ENCODE measurements at regions not wholly inside any gene's neighbourhood (a gene's known extent, or its start where the extent isn't known, plus 50 kb on each side); places are given as distances from the start of the nearest gene placed in this dataset.
A peak's percentile ranks its signal among the peaks of the same experiment; 100 is the strongest.
"Not testable (repeated sequence)": the region's sequence is repeated elsewhere in the genome, so short reads cannot be mapped to it uniquely, and the experiment has no call there.

- H3K4me3 Mint-ChIP-seq; H3K27ac Mint-ChIP-seq; intact Hi-C loops (cut with micrococcal nuclease); H3K27me3 Mint-ChIP-seq; H3K4me1 Mint-ChIP-seq (ENCODE audit: low read depth); CTCF ChIA-PET; ATAC-seq; H3K9me3 Mint-ChIP-seq; DNase-seq; H3K36me3 Mint-ChIP-seq (ENCODE audit: low read depth); POLR2A ChIA-PET: not testable (repeated sequence)
These were observed 128.8 kb upstream of the PLGLB2 start for GRCh38 chr2:87619121-87619520.

GRCh38 chr2:87621139-87621538 is 126.7 kb upstream of the PLGLB2 start:
- H3K27ac Mint-ChIP-seq; H3K4me3 Mint-ChIP-seq; intact Hi-C loops (cut with micrococcal nuclease); H3K36me3 Mint-ChIP-seq (ENCODE audit: low read depth); POLR2A ChIA-PET; H3K27me3 Mint-ChIP-seq; CTCF ChIA-PET; ATAC-seq; H3K4me1 Mint-ChIP-seq (ENCODE audit: low read depth); H3K9me3 Mint-ChIP-seq; DNase-seq: not testable (repeated sequence)

- H3K4me3 Mint-ChIP-seq; POLR2A ChIA-PET; H3K27me3 Mint-ChIP-seq; intact Hi-C loops (cut with micrococcal nuclease); DNase-seq; H3K4me1 Mint-ChIP-seq (ENCODE audit: low read depth); CTCF ChIA-PET; ATAC-seq; H3K36me3 Mint-ChIP-seq (ENCODE audit: low read depth); H3K9me3 Mint-ChIP-seq; H3K27ac Mint-ChIP-seq: not testable (repeated sequence)
These were observed 125.2 kb upstream of the PLGLB2 start for GRCh38 chr2:87622720-87623119.

GRCh38 chr2:87629491-87630458 is 118.1 kb upstream of the PLGLB2 start:
- peak; percentile 41 for ATAC-seq
- intact Hi-C loops (cut with micrococcal nuclease); H3K36me3 Mint-ChIP-seq (ENCODE audit: low read depth); H3K27ac Mint-ChIP-seq; CTCF ChIA-PET; H3K9me3 Mint-ChIP-seq; POLR2A ChIA-PET; H3K27me3 Mint-ChIP-seq; H3K4me3 Mint-ChIP-seq: not testable (repeated sequence)
- peaks cover 19% of the 10 kb centered on the region for H3K4me1 Mint-ChIP-seq (ENCODE audit: low read depth)
- DNase-seq: peak; percentile 61

- peak; percentile 22 for ATAC-seq
- CTCF ChIA-PET; DNase-seq; H3K4me3 Mint-ChIP-seq; H3K9me3 Mint-ChIP-seq; intact Hi-C loops (cut with micrococcal nuclease); POLR2A ChIA-PET; H3K27me3 Mint-ChIP-seq; H3K36me3 Mint-ChIP-seq (ENCODE audit: low read depth): not testable (repeated sequence)
- Mint-ChIP-seq H3K4me1 (ENCODE audit: low read depth) (peaks cover 23% of the 10 kb centered on the region), H3K27ac (peak overlapping the region; percentile 69)
These were observed 117.0 kb upstream of the PLGLB2 start for GRCh38 chr2:87630892-87631291.

- H3K4me3 Mint-ChIP-seq; H3K27me3 Mint-ChIP-seq; POLR2A ChIA-PET; CTCF ChIA-PET; H3K9me3 Mint-ChIP-seq; intact Hi-C loops (cut with micrococcal nuclease); H3K36me3 Mint-ChIP-seq (ENCODE audit: low read depth): not testable (repeated sequence)
- peak; percentile 29 for ATAC-seq
- peak; percentile 53 for DNase-seq
- Mint-ChIP-seq H3K4me1 (ENCODE audit: low read depth) (peaks cover 23% of the 10 kb centered on the region), H3K27ac (peak overlapping the region; percentile 91)
These were observed 116.5 kb upstream of the PLGLB2 start for GRCh38 chr2:87631402-87631801.

GRCh38 chr2:87633287-87633963 is 114.5 kb upstream of the PLGLB2 start:
- CTCF ChIA-PET; H3K27me3 Mint-ChIP-seq; H3K36me3 Mint-ChIP-seq (ENCODE audit: low read depth); H3K9me3 Mint-ChIP-seq; H3K4me3 Mint-ChIP-seq; intact Hi-C loops (cut with micrococcal nuclease); POLR2A ChIA-PET: not testable (repeated sequence)
- peak; percentile 24 for DNase-seq
- Mint-ChIP-seq H3K27ac (peak overlapping the region; percentile 85), H3K4me1 (ENCODE audit: low read depth) (peaks cover 23% of the 10 kb centered on the region)
- ATAC-seq: peak; percentile 52

GRCh38 chr2:87634106-87634505 is 113.8 kb upstream of the PLGLB2 start:
- Mint-ChIP-seq H3K27ac (peak overlapping the region; percentile 96), H3K4me1 (ENCODE audit: low read depth) (peaks cover 23% of the 10 kb centered on the region), H3K4me3 (peak overlapping the region; percentile 12)
- peak; percentile 40 for ATAC-seq
- POLR2A ChIA-PET; H3K9me3 Mint-ChIP-seq; intact Hi-C loops (cut with micrococcal nuclease); H3K27me3 Mint-ChIP-seq; H3K36me3 Mint-ChIP-seq (ENCODE audit: low read depth); CTCF ChIA-PET: not testable (repeated sequence)
- DNase-seq: peak; percentile 26

- peak; percentile 40 for ATAC-seq
- intact Hi-C loops (cut with micrococcal nuclease); H3K4me3 Mint-ChIP-seq: not testable (repeated sequence)
These were observed 112.8 kb upstream of the PLGLB2 start for GRCh38 chr2:87634971-87635650.

GRCh38 chr2:87636246-87636645 is 111.6 kb upstream of the PLGLB2 start:
- H3K9me3 Mint-ChIP-seq; H3K4me3 Mint-ChIP-seq; H3K27me3 Mint-ChIP-seq; H3K36me3 Mint-ChIP-seq (ENCODE audit: low read depth); DNase-seq; POLR2A ChIA-PET; CTCF ChIA-PET; intact Hi-C loops (cut with micrococcal nuclease); ATAC-seq; H3K27ac Mint-ChIP-seq: not testable (repeated sequence)
- H3K4me1 Mint-ChIP-seq (ENCODE audit: low read depth): peaks cover 19% of the 10 kb centered on the region

More at GRCh38 chr2:87634971-87635650, 112.8 kb upstream of the PLGLB2 start:
- H3K27me3 Mint-ChIP-seq; H3K36me3 Mint-ChIP-seq (ENCODE audit: low read depth); POLR2A ChIA-PET; DNase-seq; H3K9me3 Mint-ChIP-seq; CTCF ChIA-PET: not testable (repeated sequence)
- Mint-ChIP-seq H3K4me1 (ENCODE audit: low read depth) (peaks cover 20% of the 10 kb centered on the region), H3K27ac (peak overlapping the region; percentile 96)

GRCh38 chr2:87636735-87637134 is 111.2 kb upstream of the PLGLB2 start:
- intact Hi-C loops (cut with micrococcal nuclease); POLR2A ChIA-PET; ATAC-seq; DNase-seq; H3K27ac Mint-ChIP-seq; H3K4me3 Mint-ChIP-seq; H3K27me3 Mint-ChIP-seq; H3K9me3 Mint-ChIP-seq; H3K36me3 Mint-ChIP-seq (ENCODE audit: low read depth); CTCF ChIA-PET: not testable (repeated sequence)
- peaks cover 15% of the 10 kb centered on the region for H3K4me1 Mint-ChIP-seq (ENCODE audit: low read depth)
